ENCODE measurements at regions not wholly inside any gene's neighbourhood (a gene's known extent, or its start where the extent isn't known, plus 50 kb on each side); places are given as distances from the start of the nearest gene placed in this dataset.

DNA sequence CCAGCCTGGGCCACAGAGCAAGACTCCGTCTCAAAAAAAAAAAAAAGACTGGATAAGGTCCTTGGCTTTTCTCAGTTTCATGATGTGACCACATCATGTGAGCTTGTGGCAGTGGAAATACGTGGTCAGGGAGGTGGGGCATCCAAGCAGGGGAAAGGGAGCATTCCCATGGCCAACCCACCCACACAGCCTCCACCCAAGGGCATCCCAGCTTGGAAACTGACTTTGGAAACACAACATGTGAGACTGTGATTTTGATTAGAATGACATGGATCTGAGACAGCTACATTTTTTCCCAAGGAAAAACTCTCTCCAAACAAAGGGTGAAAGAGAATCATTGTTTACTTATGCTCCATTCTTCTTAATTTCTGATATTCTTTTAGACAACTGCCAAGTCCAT lies 405.0 kb upstream of the ZNF507 start:
- Histone ChIP-seq H3K79me1 (ENCODE audit: low read depth in 1 of 2, low read length in 2 of 2) (no peaks in the 10 kb centered on the region), H3K9ac (ENCODE audit: low read depth, low read length) (no peak overlapping the region), H2AK5ac (ENCODE audit: low read depth, low read length) (no peak overlapping the region), H3K4me1 (ENCODE audit: control insufficient read depth, insufficient read depth, low read length) (no peaks in the 10 kb centered on the region), H3K9me3 (ENCODE audit: control insufficient read depth, insufficient read depth, low read length) (peaks cover 24% of the 10 kb centered on the region), H3K23ac (ENCODE audit: low read depth, low read length) (no peak overlapping the region), H4K5ac (ENCODE audit: low read depth, low read length) (no peak overlapping the region), H3K4me3 (ENCODE audit: insufficient read depth, low read depth, low read length) (no peak overlapping the region), H3K27me3 (ENCODE audit: control insufficient read depth, insufficient read depth, low read length) (no peaks in the 10 kb centered on the region), H2AFZ (replicated peaks; ENCODE audit: low read length, poor library complexity) (no peak overlapping the region), H4K91ac (ENCODE audit: insufficient read depth, low read depth, low read length) (no peak overlapping the region), H3K27ac (ENCODE audit: insufficient read depth, low read length) (no peak overlapping the region), H3K4ac (ENCODE audit: low read depth, low read length) (no peak overlapping the region), H2BK20ac (ENCODE audit: low read depth, low read length) (no peak overlapping the region), H2AK9ac (replicated peaks; ENCODE audit: low read depth, low read length, poor library complexity) (no peak overlapping the region), H4K8ac (ENCODE audit: low read depth in 2 of 2, low read length in 2 of 2) (no peak overlapping the region), H3K9me1 (ENCODE audit: insufficient read depth, low read length) (no peaks in the 10 kb centered on the region), H2BK5ac (ENCODE audit: low read depth, low read length, poor library complexity, severe bottlenecking) (no peak overlapping the region), H3K18ac (ENCODE audit: low read depth, low read length) (no peak overlapping the region), H3K4me2 (ENCODE audit: low read depth, low read length) (no peak overlapping the region), H2BK120ac (ENCODE audit: low read depth, low read length) (no peak overlapping the region), H4K20me1 (ENCODE audit: insufficient read depth, low read length) (no peaks in the 10 kb centered on the region), H3K36me3 (ENCODE audit: control insufficient read depth, insufficient read depth, low read length) (no peaks in the 10 kb centered on the region), H3K56ac (ENCODE audit: extremely low read depth, insufficient read depth, low read length) (no peak overlapping the region), H2BK15ac (ENCODE audit: low read depth, low read length) (no peak overlapping the region), H3K14ac (replicated peaks; ENCODE audit: low read depth, low read length) (no peak overlapping the region)
- WGBS, 2 experiments (ENCODE audit: extremely low coverage in 2 of 2, insufficient read length in 1 of 2): no CpG with 5 or more reads among the region's 2 CpGs
- ATAC-seq (ENCODE audit: low read depth) (no peak), DNase-seq (no peak)
- intact Hi-C loops (cut with micrococcal nuclease) (no loop called here), dilution Hi-C loops (cut with HindIII; ENCODE audit: low sequenced_read_pairs, unreplicated experiment) (no loop called here), in situ Hi-C loops (cut with MboI; ENCODE audit: low sequenced_read_pairs) (no loop called here)
- CTCF ChIA-PET: no interaction called here
- no peak for TF ChIP-seq RAD21 (IDR thresholded peaks at IDR 0.05; ENCODE audit: low read length)
- BruUV-seq (replicated peaks): no TSS peak
- POLR2A ChIA-PET (ENCODE audit: unreplicated experiment): interaction anchor here (0.5 kb wide), 1 partner anchor 1812 kb away, joined by 6 read pairs; no protein-coding TSS in a partner anchor

Data from IMR-90 (cell line).